ENCODE measurements at regions not wholly inside any gene's neighbourhood (a gene's known extent, or its start where the extent isn't known, plus 50 kb on each side); places are given as distances from the start of the nearest gene placed in this dataset.
A peak's percentile ranks its signal among the peaks of the same experiment; 100 is the strongest.

GRCh38 chrX:74023203-74023602 lies 170.7 kb upstream of the XIST start:
- POLR2A ChIA-PET, result no interaction called here
- no peak for DNase-seq (ENCODE audit: low spot score)
- Histone ChIP-seq H3K4me1 (ENCODE audit: insufficient read depth, low read length, poor library complexity, severe bottlenecking) (no peaks in the 10 kb centered on the region), H3K36me3 (ENCODE audit: insufficient read depth, low read length) (no peaks in the 10 kb centered on the region), H3K79me2 (ENCODE audit: insufficient read depth, low read depth, low read length) (no peaks in the 10 kb centered on the region), H4K20me1 (ENCODE audit: insufficient read depth, low read length) (no peaks in the 10 kb centered on the region), H3K4me2 (ENCODE audit: low read length) (no peak overlapping the region), H3K27ac (ENCODE audit: low read depth, low read length, poor library complexity, severe bottlenecking) (no peak overlapping the region), H3K9me2 (ENCODE audit: insufficient read depth, low read length) (no peaks in the 10 kb centered on the region), H3K9me3 (ENCODE audit: low read length) (no peaks in the 10 kb centered on the region), H3K4me3 (ENCODE audit: low read depth, low read length, poor library complexity, severe bottlenecking) (no peak overlapping the region), H2AFZ (ENCODE audit: low read length) (no peak overlapping the region)
- no TSS peak for BruUV-seq (replicated peaks)
- no peak for TF ChIP-seq EZH2phosphoT487 (IDR thresholded peaks at IDR 0.05; ENCODE audit: borderline replicate concordance, low read depth, low read length)
- TF ChIP-seq, protein P1, sequence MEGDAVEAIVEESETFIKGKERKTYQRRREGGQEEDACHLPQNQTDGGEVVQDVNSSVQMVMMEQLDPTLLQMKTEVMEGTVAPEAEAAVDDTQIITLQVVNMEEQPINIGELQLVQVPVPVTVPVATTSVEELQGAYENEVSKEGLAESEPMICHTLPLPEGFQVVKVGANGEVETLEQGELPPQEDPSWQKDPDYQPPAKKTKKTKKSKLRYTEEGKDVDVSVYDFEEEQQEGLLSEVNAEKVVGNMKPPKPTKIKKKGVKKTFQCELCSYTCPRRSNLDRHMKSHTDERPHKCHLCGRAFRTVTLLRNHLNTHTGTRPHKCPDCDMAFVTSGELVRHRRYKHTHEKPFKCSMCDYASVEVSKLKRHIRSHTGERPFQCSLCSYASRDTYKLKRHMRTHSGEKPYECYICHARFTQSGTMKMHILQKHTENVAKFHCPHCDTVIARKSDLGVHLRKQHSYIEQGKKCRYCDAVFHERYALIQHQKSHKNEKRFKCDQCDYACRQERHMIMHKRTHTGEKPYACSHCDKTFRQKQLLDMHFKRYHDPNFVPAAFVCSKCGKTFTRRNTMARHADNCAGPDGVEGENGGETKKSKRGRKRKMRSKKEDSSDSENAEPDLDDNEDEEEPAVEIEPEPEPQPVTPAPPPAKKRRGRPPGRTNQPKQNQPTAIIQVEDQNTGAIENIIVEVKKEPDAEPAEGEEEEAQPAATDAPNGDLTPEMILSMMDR (conservative IDR thresholded peaks at IDR 0.05; ENCODE audit: low read length), result no peak
- CTCF ChIA-PET (ENCODE audit: unreplicated experiment), result no interaction called here
- intact Hi-C loops (cut with micrococcal nuclease; ENCODE audit: unreplicated experiment), result no loop called here

GRCh38 chrX:74018253-74018652 lies 165.7 kb upstream of the XIST start:
- no peaks in the 10 kb centered on the region for H3K9me3 ChIP-seq (ENCODE audit: low read length)
- TF ChIP-seq, protein P1 (conservative IDR thresholded peaks at IDR 0.05; ENCODE audit: low read length), result no peak
- no peak for TF ChIP-seq EZH2phosphoT487 (IDR thresholded peaks at IDR 0.05; ENCODE audit: borderline replicate concordance, low read depth, low read length)
- no peaks in the 10 kb centered on the region for H3K9me2 ChIP-seq (ENCODE audit: insufficient read depth, low read length)
- no peaks in the 10 kb centered on the region for H4K20me1 ChIP-seq (ENCODE audit: insufficient read depth, low read length)
- no peak overlapping the region for H2AFZ ChIP-seq (ENCODE audit: low read length)
- DNase-seq (ENCODE audit: low spot score), result no peak
- no peaks in the 10 kb centered on the region for H3K4me1 ChIP-seq (ENCODE audit: insufficient read depth, low read length, poor library complexity, severe bottlenecking)
- H3K4me3 ChIP-seq (ENCODE audit: low read depth, low read length, poor library complexity, severe bottlenecking), result no peak overlapping the region
- ChIA-PET POLR2A (no interaction called here), CTCF (ENCODE audit: unreplicated experiment) (no interaction called here)
- no peaks in the 10 kb centered on the region for H3K36me3 ChIP-seq (ENCODE audit: insufficient read depth, low read length)
- intact Hi-C loops (cut with micrococcal nuclease; ENCODE audit: unreplicated experiment), result loop anchor here (5.0 kb wide), 1 partner anchor 114 kb away; no protein-coding TSS in a partner anchor
- H3K4me2 ChIP-seq (ENCODE audit: low read length), result no peak overlapping the region
- H3K27ac ChIP-seq (ENCODE audit: low read depth, low read length, poor library complexity, severe bottlenecking), result no peak overlapping the region
- no TSS peak for BruUV-seq (replicated peaks)
- no peaks in the 10 kb centered on the region for H3K79me2 ChIP-seq (ENCODE audit: insufficient read depth, low read depth, low read length)

GRCh38 chrX:74015379-74016019 lies 163.0 kb upstream of the XIST start:
- no peaks in the 10 kb centered on the region for H3K4me1 ChIP-seq (ENCODE audit: insufficient read depth, low read length, poor library complexity, severe bottlenecking)
- no peak overlapping the region for H2AFZ ChIP-seq (ENCODE audit: low read length)
- peak; percentile 66 for DNase-seq (ENCODE audit: low spot score)
- H4K20me1 ChIP-seq (ENCODE audit: insufficient read depth, low read length), result no peaks in the 10 kb centered on the region
- no peak overlapping the region for H3K4me2 ChIP-seq (ENCODE audit: low read length)
- no peaks in the 10 kb centered on the region for H3K36me3 ChIP-seq (ENCODE audit: insufficient read depth, low read length)
- TF ChIP-seq, protein P1 (conservative IDR thresholded peaks at IDR 0.05; ENCODE audit: low read length), result peak; percentile 81
- TF ChIP-seq EZH2phosphoT487 (IDR thresholded peaks at IDR 0.05; ENCODE audit: borderline replicate concordance, low read depth, low read length), result no peak
- BruUV-seq (replicated peaks), result no TSS peak
- ChIA-PET CTCF (ENCODE audit: unreplicated experiment) (no interaction called here), POLR2A (interaction anchor here (0.9 kb wide), 1 partner anchor 9 kb away, joined by 3 read pairs; no protein-coding TSS in a partner anchor)
- no peaks in the 10 kb centered on the region for H3K9me2 ChIP-seq (ENCODE audit: insufficient read depth, low read length)
- no peak overlapping the region for H3K27ac ChIP-seq (ENCODE audit: low read depth, low read length, poor library complexity, severe bottlenecking)
- intact Hi-C loops (cut with micrococcal nuclease; ENCODE audit: unreplicated experiment), result loop anchor here (1.0 to 5.0 kb wide), 2 partner anchors 117 to 160 kb away; no protein-coding TSS in a partner anchor
- no peaks in the 10 kb centered on the region for H3K79me2 ChIP-seq (ENCODE audit: insufficient read depth, low read depth, low read length)
- H3K4me3 ChIP-seq (ENCODE audit: low read depth, low read length, poor library complexity, severe bottlenecking), result no peak overlapping the region
- no peaks in the 10 kb centered on the region for H3K9me3 ChIP-seq (ENCODE audit: low read length)
